HCT116 (cell line): ENCODE measurements at regions not wholly inside any gene's neighbourhood (a gene's known extent, or its start where the extent isn't known, plus 50 kb on each side); places are given as distances from the start of the nearest gene placed in this dataset.

ENCODE experiments used
- ATAC-seq: fragments of 200-7000 bp; cut with Tn5 transposase; 2 replicates; pipeline ENCODE4 v1.9.1; 2020; ENCODE audit warnings: mild to moderate bottlenecking, moderate library complexity
- BruUV-seq: library from RNA; stranded (reverse); fragments of 400-500 nt; replicated peaks from 2 replicates; lab custom pipeline; 2021; lab: Mats Ljungman, UMichigan
- CTCF ChIA-PET: fragments of 300-600 bp; sonication (Branson Sonifier 250); formaldehyde crosslinking; loops from one replicate; lab custom pipeline; 2021; ENCODE audit warnings: antibody characterized with exemption; lab: Charles Lee
- POLR2A ChIA-PET: fragments of 300-600, 350-600 bp; sonication (Branson Sonifier 250); formaldehyde crosslinking; loops from one replicate; lab custom pipeline; 2021; ENCODE audit warnings: antibody characterized with exemption; lab: Charles Lee
- RAD21 ChIA-PET, 2 experiments: fragments of 300-600 bp; sonication (Branson Sonifier 250); formaldehyde crosslinking; loops; one replicate each; lab custom pipeline; 2023; ENCODE audit warnings: low total read pairs in 2 of 2; ENCODE audit not compliant: uncharacterized antibody in 2 of 2, unreplicated experiment in 2 of 2, low non-redundant PET in 1 of 2; lab: Charles Lee
- DNase-seq: peaks from one replicate; pipeline ENCODE4 v3.0.0-alpha.2; 2010; ENCODE audit warnings: low read depth, low spot score
- H2AFZ ChIP-seq: fragments of 200-600 bp; shearing (Covaris generic), sonication (generic); 2 replicates; pipeline ENCODE4 v1.6.1; 2017; ENCODE audit warnings: low read depth, mixed run types, mixed read lengths, antibody characterized with exemption, low read length; ENCODE audit not compliant: poor library complexity, severe bottlenecking
- H3K27ac ChIP-seq: 2 replicates; pipeline ENCODE4 v1.5.1; 2012; ENCODE audit warnings: low read depth, low read length
- H3K27me3 ChIP-seq: fragments of 200-600 bp; sonication (generic); 2 replicates; pipeline ENCODE4 v1.6.1; 2016; ENCODE audit warnings: mixed run types, low read length, mixed read lengths; ENCODE audit not compliant: insufficient read depth
- H3K36me3 ChIP-seq, 2 experiments: fragments of 200-500 bp in 1 of 2; fragments of 200-600 bp in 1 of 2; sonication (Bioruptor generic) in 1 of 2; sonication (generic) in 1 of 2; 2 replicates each; pipeline versions ENCODE4 v1.5.1 to v1.6.1; 2014 to 2016; ENCODE audit warnings: low read length in 2 of 2, inconsistent platforms in 1 of 2, mixed read lengths in 1 of 2, mixed run types in 1 of 2; ENCODE audit not compliant: insufficient read depth in 2 of 2, control insufficient read depth in 1 of 2
- H3K4me1 ChIP-seq, 2 experiments: fragments of 200-600 bp in 1 of 2; sonication (generic) in 1 of 2; 2 replicates each; pipeline versions ENCODE4 v1.5.1 to v1.6.1; 2012 to 2017; ENCODE audit warnings: low read length in 2 of 2, inconsistent platforms in 1 of 2, mild to moderate bottlenecking in 1 of 2, mixed read lengths in 1 of 2, mixed run types in 1 of 2, moderate library complexity in 1 of 2; ENCODE audit not compliant: insufficient read depth in 2 of 2, control insufficient read depth in 1 of 2
- H3K4me2 ChIP-seq: fragments of 200-600 bp; sonication (generic); 2 replicates; pipeline ENCODE4 v1.6.1; 2017; ENCODE audit warnings: mixed run types, low read length, mixed read lengths
- H3K4me3 ChIP-seq, 2 experiments: fragments of 200-600 bp in 1 of 2; sonication (generic) in 1 of 2; replicated peaks in 1 of 2; 2 replicates each; pipeline ENCODE4 v1.5.1; 2011 to 2016; ENCODE audit warnings: low read length in 2 of 2, control low read depth in 1 of 2, low read depth in 1 of 2, mild to moderate bottlenecking in 1 of 2, mixed read lengths in 1 of 2, mixed run types in 1 of 2
- H3K79me2 ChIP-seq: fragments of 200-600 bp; sonication (generic); 2 replicates; pipeline ENCODE4 v1.6.1; 2017; ENCODE audit warnings: mild to moderate bottlenecking, mixed run types, low read length, moderate library complexity, mixed read lengths; ENCODE audit not compliant: insufficient read depth
- H3K9ac ChIP-seq: fragments of 200-600 bp; sonication (generic); 2 replicates; pipeline ENCODE4 v1.6.1; 2016; ENCODE audit warnings: low read length, mixed read lengths
- H3K9me2 ChIP-seq: fragments of 200-600 bp; sonication (generic), shearing (Covaris generic); 2 replicates; pipeline ENCODE4 v1.6.1; 2017; ENCODE audit warnings: mixed run types, mild to moderate bottlenecking, moderate library complexity; ENCODE audit not compliant: insufficient read depth
- H3K9me3 ChIP-seq, 2 experiments: fragments of 200-500 bp in 1 of 2; fragments of 200-600 bp in 1 of 2; sonication (Bioruptor generic) in 1 of 2; sonication (generic) in 1 of 2; 2 replicates each; pipeline ENCODE4 v1.6.1; 2014 to 2017; ENCODE audit warnings: low read length in 2 of 2, mixed read lengths in 2 of 2, inconsistent platforms in 1 of 2, low read depth in 1 of 2, mild to moderate bottlenecking in 1 of 2, mixed run types in 1 of 2, moderate library complexity in 1 of 2; ENCODE audit not compliant: control insufficient read depth in 1 of 2, insufficient read depth in 1 of 2
- H4K20me1 ChIP-seq: fragments of 200-600 bp; sonication (generic), shearing (Covaris generic); 2 replicates; pipeline ENCODE4 v1.6.1; 2017; ENCODE audit warnings: mixed run types, mild to moderate bottlenecking, moderate library complexity; ENCODE audit not compliant: insufficient read depth
- CBX3 ChIP-seq: IDR thresholded peaks from 2 replicates; pipeline ENCODE4 v1.6.1; 2012; ENCODE audit warnings: low read depth
- EGR1 ChIP-seq: IDR thresholded peaks from 2 replicates; pipeline ENCODE4 v1.6.1; 2012; ENCODE audit warnings: low read depth
- EZH2phosphoT487 ChIP-seq: fragments of 200-600 bp; IDR thresholded peaks from 2 replicates; pipeline ENCODE4 v1.6.1; 2018; ENCODE audit warnings: antibody characterized with exemption, borderline replicate concordance
- FOSL1 ChIP-seq: IDR thresholded peaks from 2 replicates; pipeline ENCODE4 v1.6.1; 2012; ENCODE audit warnings: low read depth
- POLR2A ChIP-seq: IDR thresholded peaks from 2 replicates; pipeline ENCODE4 v1.7.0; 2011; ENCODE audit warnings: borderline replicate concordance; ENCODE audit not compliant: insufficient read depth, insufficient read length; ENCODE audit errors: extremely low read depth
- POLR2AphosphoS5 ChIP-seq: IDR thresholded peaks from 2 replicates; pipeline ENCODE4 v1.6.1; 2011; ENCODE audit warnings: mild to moderate bottlenecking, low read depth, low read length, moderate library complexity
- RAD21 ChIP-seq: IDR thresholded peaks from 2 replicates; pipeline ENCODE4 v1.6.1; 2012; ENCODE audit warnings: low read depth, mild to moderate bottlenecking
- SRF ChIP-seq: IDR thresholded peaks from 2 replicates; pipeline ENCODE4 v1.6.1; 2012; ENCODE audit warnings: low read depth
- YY1 ChIP-seq: IDR thresholded peaks from 2 replicates; pipeline ENCODE4 v1.6.1; 2011; ENCODE audit warnings: low read length, low read depth, moderate library complexity, mild to moderate bottlenecking; ENCODE audit not compliant: insufficient replicate concordance; ENCODE audit errors: extremely low read depth
- intact Hi-C: fragments of 100-400 bp; cut with micrococcal nuclease; formaldehyde crosslinking; loops from 2 replicates; pipeline ENCODE4 v1.10.0; 2022

- ATAC-seq = no peak
- BruUV-seq = no TSS peak
- POLR2A ChIA-PET = no interaction called here
Observed at GRCh38 chr2:35891936-35892335, 463.6 kb upstream of the CRIM1 start.

DNA sequence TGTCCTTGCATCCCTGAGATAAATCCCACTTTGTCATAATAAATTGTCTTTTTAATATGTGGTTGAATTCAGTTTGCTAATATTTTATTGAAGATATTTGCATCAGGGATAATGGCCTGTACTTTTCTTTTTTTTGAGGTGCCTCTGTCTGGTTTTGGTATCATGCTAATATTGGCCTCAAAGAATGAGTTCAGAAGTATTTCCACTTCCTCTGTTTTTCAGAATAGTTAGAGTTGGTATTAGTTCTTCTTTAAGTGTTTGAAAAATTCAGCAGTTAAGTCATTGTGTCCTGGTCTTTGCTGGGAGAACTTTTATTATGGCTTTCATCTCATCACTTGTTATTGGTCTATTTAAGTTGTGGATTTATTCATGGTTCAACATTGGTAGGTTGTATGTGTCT is 464.1 kb upstream of the CRIM1 start:
- Histone ChIP-seq H3K79me2 (no peaks in the 10 kb centered on the region), H3K27me3 (no peaks in the 10 kb centered on the region), H2AFZ (no peak overlapping the region), H4K20me1 (no peaks in the 10 kb centered on the region), H3K9me3 (no peaks in the 10 kb centered on the region), H3K4me3 (no peak overlapping the region), H3K4me2 (no peak overlapping the region), H3K27ac (no peak overlapping the region), H3K9me2 (no peaks in the 10 kb centered on the region), H3K4me1 (no peaks in the 10 kb centered on the region), H3K36me3 (no peaks in the 10 kb centered on the region), H3K9ac (no peak overlapping the region)
- ChIA-PET POLR2A (no interaction called here), CTCF (no interaction called here), RAD21 (no interaction called here)
- no TSS peak for BruUV-seq
- no peak for DNase-seq
- no peak for ATAC-seq
- TF ChIP-seq CBX3 = no peak
- no peak for TF ChIP-seq EGR1
- TF ChIP-seq RAD21 = no peak
- TF ChIP-seq FOSL1 = no peak
- TF ChIP-seq YY1 = no peak
- TF ChIP-seq EZH2phosphoT487 = no peak
- TF ChIP-seq POLR2AphosphoS5 = no peak
- intact Hi-C loops = no loop called here

More at GRCh38 chr2:35891936-35892335, 463.6 kb upstream of the CRIM1 start:
- ChIA-PET CTCF (no interaction called here), RAD21 (no interaction called here)
- no peaks in the 10 kb centered on the region for H3K4me1 ChIP-seq
- H3K4me2 ChIP-seq = no peak overlapping the region
- H3K9ac ChIP-seq = no peak overlapping the region
- H3K79me2 ChIP-seq = no peaks in the 10 kb centered on the region
- H3K4me3 ChIP-seq = no peak overlapping the region
- intact Hi-C loops = no loop called here
- no peak overlapping the region for H2AFZ ChIP-seq
- H3K9me3 ChIP-seq = no peaks in the 10 kb centered on the region
- H3K27me3 ChIP-seq = no peaks in the 10 kb centered on the region
- no peaks in the 10 kb centered on the region for H4K20me1 ChIP-seq
- H3K9me2 ChIP-seq = no peaks in the 10 kb centered on the region
- no peak overlapping the region for H3K27ac ChIP-seq
- no peaks in the 10 kb centered on the region for H3K36me3 ChIP-seq
- no peak for DNase-seq
- TF ChIP-seq SRF = no peak
- no peak for TF ChIP-seq POLR2AphosphoS5
- no peak for TF ChIP-seq EZH2phosphoT487
- TF ChIP-seq CBX3 = no peak
- no peak for TF ChIP-seq POLR2A
